IMR-90 (cell line): ENCODE measurements at regions not wholly inside any gene's neighbourhood (a gene's known extent, or its start where the extent isn't known, plus 50 kb on each side); places are given as distances from the start of the nearest gene placed in this dataset.

Experiments used
- ATAC-seq: fragments of 200-7000 bp; cut with Tn5 transposase; 2 replicates; pipeline ENCODE4 v1.9.1; 2020; ENCODE audit warnings: low read depth, mild to moderate bottlenecking, moderate library complexity
- BruUV-seq: library from RNA; stranded (reverse); fragments of 400-500 nt; replicated peaks from 2 replicates; lab custom pipeline; 2021; lab: Mats Ljungman, UMichigan
- CTCF ChIA-PET: fragments of 300-600 bp; formaldehyde crosslinking; extraction: SDS; loops from one replicate; lab custom pipeline; 2021; ENCODE audit warnings: antibody characterized with exemption; lab: Yijun Ruan, JAX
- POLR2A ChIA-PET: fragments of 300-600 bp; sonication (Branson Sonifier 250); formaldehyde crosslinking; loops from one replicate; lab custom pipeline; 2022; ENCODE audit warnings: antibody characterized with exemption; ENCODE audit not compliant: unreplicated experiment; lab: Charles Lee
- DNase-seq: peaks from one replicate; pipeline ENCODE4 v3.0.0; 2013
- H2AFZ ChIP-seq: replicated peaks from 2 replicates; pipeline ENCODE3; 2013; ENCODE audit warnings: low read length, mild to moderate bottlenecking; ENCODE audit not compliant: poor library complexity
- H2AK5ac ChIP-seq: 2 replicates; pipeline ENCODE4 v1.6.1; 2013; ENCODE audit warnings: low read depth, low read length, inconsistent platforms
- H2AK9ac ChIP-seq: replicated peaks from 2 replicates; pipeline ENCODE3; 2013; ENCODE audit warnings: mild to moderate bottlenecking, low read depth, low read length, moderate library complexity; ENCODE audit not compliant: poor library complexity
- H2BK120ac ChIP-seq: 2 replicates; pipeline ENCODE4 v1.6.1; 2013; ENCODE audit warnings: low read depth, low read length, inconsistent platforms
- H2BK15ac ChIP-seq: 3 replicates; pipeline ENCODE4 v1.6.1; 2013; ENCODE audit warnings: low read depth, low read length, inconsistent platforms
- H2BK20ac ChIP-seq: 2 replicates; pipeline ENCODE4 v1.6.1; 2013; ENCODE audit warnings: low read depth, mild to moderate bottlenecking, inconsistent platforms, low read length, moderate library complexity
- H2BK5ac ChIP-seq: 2 replicates; pipeline ENCODE4 v1.6.1; 2013; ENCODE audit warnings: mild to moderate bottlenecking, low read depth, low read length, inconsistent platforms; ENCODE audit not compliant: poor library complexity, severe bottlenecking
- H3K14ac ChIP-seq: replicated peaks from 2 replicates; pipeline ENCODE4 v1.6.1; 2013; ENCODE audit warnings: low read depth, low read length, inconsistent platforms
- H3K18ac ChIP-seq: 2 replicates; pipeline ENCODE4 v1.6.1; 2013; ENCODE audit warnings: low read depth, low read length, control low read depth
- H3K23ac ChIP-seq: 2 replicates; pipeline ENCODE4 v1.6.1; 2013; ENCODE audit warnings: low read depth, low read length, inconsistent platforms
- H3K27ac ChIP-seq: 2 replicates; pipeline ENCODE4 v1.5.1; 2013; ENCODE audit warnings: mild to moderate bottlenecking, control low read depth, low read length; ENCODE audit not compliant: insufficient read depth
- H3K27me3 ChIP-seq: 2 replicates; pipeline ENCODE4 v1.6.1; 2013; ENCODE audit warnings: low read length; ENCODE audit not compliant: control insufficient read depth, insufficient read depth
- H3K36me3 ChIP-seq: 2 replicates; pipeline ENCODE4 v1.6.1; 2013; ENCODE audit warnings: low read length, mixed read lengths; ENCODE audit not compliant: control insufficient read depth, insufficient read depth
- H3K4ac ChIP-seq: 2 replicates; pipeline ENCODE4 v1.6.1; 2013; ENCODE audit warnings: low read depth, low read length, inconsistent platforms
- H3K4me1 ChIP-seq: 2 replicates; pipeline ENCODE4 v1.6.1; 2013; ENCODE audit warnings: low read length, mixed read lengths; ENCODE audit not compliant: control insufficient read depth, insufficient read depth
- H3K4me2 ChIP-seq: 2 replicates; pipeline ENCODE4 v1.6.1; 2013; ENCODE audit warnings: low read depth, mild to moderate bottlenecking, control low read depth, low read length, moderate library complexity
- H3K4me3 ChIP-seq: 2 replicates; pipeline ENCODE4 v1.5.1; 2013; ENCODE audit warnings: low read depth, mild to moderate bottlenecking, control low read depth, low read length, moderate library complexity; ENCODE audit not compliant: insufficient read depth
- H3K56ac ChIP-seq: 2 replicates; pipeline ENCODE4 v1.6.1; 2013; ENCODE audit warnings: low read length, inconsistent platforms; ENCODE audit not compliant: insufficient read depth; ENCODE audit errors: extremely low read depth
- H3K79me1 ChIP-seq, 2 experiments: 2 replicates each; pipeline ENCODE4 v1.6.1; 2013; ENCODE audit warnings: low read length in 2 of 2, inconsistent platforms in 1 of 2, low read depth in 1 of 2
- H3K9ac ChIP-seq: 2 replicates; pipeline ENCODE4 v1.6.1; 2013; ENCODE audit warnings: low read depth, low read length, control low read depth
- H3K9me1 ChIP-seq: 2 replicates; pipeline ENCODE4 v1.6.1; 2013; ENCODE audit warnings: low read length, inconsistent platforms; ENCODE audit not compliant: insufficient read depth
- H3K9me3 ChIP-seq: 2 replicates; pipeline ENCODE4 v1.6.1; 2013; ENCODE audit warnings: low read length; ENCODE audit not compliant: control insufficient read depth, insufficient read depth
- H4K20me1 ChIP-seq: 2 replicates; pipeline ENCODE4 v1.6.1; 2013; ENCODE audit warnings: low read length, inconsistent platforms; ENCODE audit not compliant: insufficient read depth
- H4K5ac ChIP-seq: 2 replicates; pipeline ENCODE4 v1.6.1; 2013; ENCODE audit warnings: mild to moderate bottlenecking, low read depth, low read length, control low read depth
- H4K8ac ChIP-seq, 2 experiments: 2 replicates each; pipeline ENCODE4 v1.6.1; 2013; ENCODE audit warnings: low read depth in 2 of 2, low read length in 2 of 2, control low read depth in 1 of 2, inconsistent platforms in 1 of 2
- H4K91ac ChIP-seq: 2 replicates; pipeline ENCODE4 v1.6.1; 2013; ENCODE audit warnings: low read depth, low read length, inconsistent platforms; ENCODE audit not compliant: insufficient read depth
- BHLHE40 ChIP-seq: fragments of 150-350 bp; IDR thresholded peaks from 2 replicates; pipeline ENCODE4 v1.6.1; 2016; ENCODE audit warnings: mild to moderate bottlenecking, low read depth, low read length
- CEBPB ChIP-seq: IDR thresholded peaks from 2 replicates; pipeline ENCODE4 v1.6.1; 2012; ENCODE audit warnings: low read depth, low read length, improper control_type of control experiment
- CHD1 ChIP-seq: IDR thresholded peaks from 2 replicates; pipeline ENCODE4 v1.6.1; 2012; ENCODE audit warnings: low read depth, low read length, improper control_type of control experiment
- FOS ChIP-seq: fragments of 150-350 bp; IDR thresholded peaks from 2 replicates; pipeline ENCODE4 v1.6.1; 2016; ENCODE audit warnings: low read depth, low read length
- MAFK ChIP-seq: IDR thresholded peaks from 2 replicates; pipeline ENCODE4 v1.6.1; 2012; ENCODE audit warnings: low read depth, low read length, improper control_type of control experiment
- MAZ ChIP-seq: IDR thresholded peaks from 2 replicates; pipeline ENCODE4 v1.6.1; 2012; ENCODE audit warnings: low read depth, mild to moderate bottlenecking, low read length, improper control_type of control experiment, moderate library complexity, borderline replicate concordance
- MXI1 ChIP-seq: IDR thresholded peaks from 2 replicates; pipeline ENCODE4 v1.6.1; 2012; ENCODE audit warnings: low read depth, mild to moderate bottlenecking, low read length, moderate library complexity, borderline replicate concordance
- NFE2L2 ChIP-seq: fragments of 150-350 bp; IDR thresholded peaks from 2 replicates; pipeline ENCODE4 v1.6.1; 2016; ENCODE audit warnings: low read depth, mild to moderate bottlenecking, low read length
- POLR2A ChIP-seq: IDR thresholded peaks from 2 replicates; pipeline ENCODE4 v1.6.1; 2012; ENCODE audit warnings: mild to moderate bottlenecking, low read depth, low read length
- RAD21 ChIP-seq: IDR thresholded peaks from 2 replicates; pipeline ENCODE4 v1.6.1; 2012; ENCODE audit warnings: low read length, improper control_type of control experiment
- RCOR1 ChIP-seq: IDR thresholded peaks from 2 replicates; pipeline ENCODE4 v1.6.1; 2012; ENCODE audit warnings: mild to moderate bottlenecking, low read length, improper control_type of control experiment; ENCODE audit not compliant: insufficient replicate concordance
- RFX5 ChIP-seq: IDR thresholded peaks from 2 replicates; pipeline ENCODE4 v1.8.0; 2012; ENCODE audit warnings: low read depth, mild to moderate bottlenecking, low read length, moderate library complexity
- SMC3 ChIP-seq: fragments of 150-350 bp; IDR thresholded peaks from 2 replicates; pipeline ENCODE4 v1.6.1; 2016; ENCODE audit warnings: low read depth, mild to moderate bottlenecking, antibody characterized with exemption, low read length, moderate library complexity
- WGBS, 2 experiments: methylation state at CpG; one replicate each; pipeline versions ENCODE4 v1.1.5 to v1.1.7; 2013; ENCODE audit warnings: missing lambda C conversion rate in 2 of 2; ENCODE audit not compliant: insufficient read length in 1 of 2; ENCODE audit errors: extremely low coverage in 2 of 2; 5-methylcytosine and 5-hydroxymethylcytosine counted together
- dilution Hi-C: fragments of 300-500 bp; cut with HindIII; formaldehyde crosslinking; loops from one replicate; pipeline ENCODE4 v1.14.3; 2018; ENCODE audit warnings: low sequenced_read_pairs; ENCODE audit not compliant: unreplicated experiment
- in situ Hi-C: fragments of 300-500 bp; cut with MboI; formaldehyde crosslinking; loops from 3 replicates; pipeline ENCODE4 v1.14.3; 2019; ENCODE audit warnings: low sequenced_read_pairs, inconsistent platforms, mixed read lengths
- intact Hi-C: fragments of 100-400 bp; cut with micrococcal nuclease; formaldehyde crosslinking; loops from 2 replicates; pipeline ENCODE4 v1.10.0; 2022
- TF ChIP-seq, protein P1 (sequence below): conservative IDR thresholded peaks from 2 replicates; pipeline ENCODE4 v1.5.1; 2012; ENCODE audit warnings: mild to moderate bottlenecking, low read depth, low read length, improper control_type of control experiment
- TF ChIP-seq, protein P2 (sequence below): fragments of 150-350 bp; IDR thresholded peaks from 2 replicates; pipeline ENCODE4 v1.6.1; 2016; ENCODE audit warnings: low read depth, mild to moderate bottlenecking, low read length, moderate library complexity, borderline replicate concordance
- TF ChIP-seq, protein P3 (sequence below): fragments of 150-350 bp; IDR thresholded peaks from 2 replicates; pipeline ENCODE4 v1.6.1; 2017; ENCODE audit warnings: mild to moderate bottlenecking, antibody characterized with exemption, low read length, low read depth

DNA sequence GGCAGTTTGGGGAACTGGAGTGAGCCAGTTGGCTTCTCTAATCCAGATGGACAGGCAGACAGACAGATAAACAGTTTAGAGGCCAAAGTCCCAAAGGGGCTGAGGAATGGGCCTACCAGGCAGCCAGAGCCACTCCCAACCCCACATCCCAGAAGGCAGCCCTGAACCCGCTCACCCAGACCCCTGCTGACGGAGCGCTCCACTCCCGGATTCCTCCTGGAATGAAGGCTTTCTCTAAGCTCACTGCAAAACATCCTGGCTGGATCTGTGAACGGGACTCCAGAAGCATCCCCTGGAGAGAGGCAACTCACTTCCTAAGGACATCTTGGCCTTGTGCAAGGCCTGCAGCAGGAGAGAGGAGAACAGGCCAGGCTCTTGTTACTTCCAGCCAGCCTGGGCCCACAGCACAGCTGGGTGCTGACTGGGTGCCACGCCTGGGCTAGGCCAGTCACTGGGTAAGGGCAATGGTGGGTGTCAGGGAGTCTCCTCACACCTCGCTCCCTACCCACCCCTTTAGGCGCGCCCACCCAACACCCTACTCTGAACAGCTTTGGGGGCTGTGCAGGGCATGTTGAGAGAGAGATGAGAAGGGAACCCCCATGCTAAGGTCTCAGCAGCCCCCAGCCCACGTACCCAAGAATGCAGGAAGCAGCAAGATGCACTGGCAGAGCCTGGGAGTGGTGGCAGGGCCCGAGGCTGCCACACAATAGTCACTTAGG is 168.6 kb upstream of the ZMIZ1 start:
- H4K8ac ChIP-seq = no peak overlapping the region
- H3K4me2 ChIP-seq = no peak overlapping the region
- H2BK120ac ChIP-seq = no peak overlapping the region
- H4K20me1 ChIP-seq = no peaks in the 10 kb centered on the region; the same call in 1 of the 2 replicates
- no peak overlapping the region for H3K9ac ChIP-seq
- ATAC-seq = no peak
- no peak overlapping the region for H4K5ac ChIP-seq
- H4K91ac ChIP-seq = no peak overlapping the region
- no peak overlapping the region for H3K4me3 ChIP-seq
- intact Hi-C loops = no loop called here
- no peak overlapping the region for H3K23ac ChIP-seq
- ChIA-PET CTCF (no interaction called here), POLR2A (no interaction called here)
- H2AK5ac ChIP-seq = no peak overlapping the region
- no peak overlapping the region for H3K56ac ChIP-seq
- H2AFZ ChIP-seq = no peak overlapping the region
- dilution Hi-C loops = no loop called here
- H3K9me1 ChIP-seq = no peaks in the 10 kb centered on the region
- H2AK9ac ChIP-seq = no peak overlapping the region
- no peaks in the 10 kb centered on the region; the same call in 1 of the 2 replicates for H3K9me3 ChIP-seq
- no TSS peak for BruUV-seq
- no peak overlapping the region for H3K14ac ChIP-seq
- H3K79me1 ChIP-seq = no peaks in the 10 kb centered on the region
- in situ Hi-C loops = no loop called here
- no peak for DNase-seq
- no peak overlapping the region for H2BK15ac ChIP-seq
- H3K4ac ChIP-seq = no peak overlapping the region
- no peak overlapping the region for H2BK20ac ChIP-seq
- no peaks in the 10 kb centered on the region for H3K36me3 ChIP-seq
- no peaks in the 10 kb centered on the region for H3K4me1 ChIP-seq
- H3K27ac ChIP-seq = no peak overlapping the region
- H2BK5ac ChIP-seq = no peak overlapping the region
- no peak overlapping the region for H3K18ac ChIP-seq
- 100% methylated on average over 1 of the region's 11 CpGs; no CpG with 5 or more reads in 1 of the 2 experiments for WGBS, 2 experiments
- TF ChIP-seq MAFK (no peak), NFE2L2 (no peak), CEBPB (no peak), FOS (no peak), MAZ (no peak), SMC3 (no peak), RAD21 (no peak), RCOR1 (no peak), RFX5 (no peak), BHLHE40 (no peak), MXI1 (no peak), CHD1 (no peak), POLR2A (no peak)
- TF ChIP-seq, protein P1, sequence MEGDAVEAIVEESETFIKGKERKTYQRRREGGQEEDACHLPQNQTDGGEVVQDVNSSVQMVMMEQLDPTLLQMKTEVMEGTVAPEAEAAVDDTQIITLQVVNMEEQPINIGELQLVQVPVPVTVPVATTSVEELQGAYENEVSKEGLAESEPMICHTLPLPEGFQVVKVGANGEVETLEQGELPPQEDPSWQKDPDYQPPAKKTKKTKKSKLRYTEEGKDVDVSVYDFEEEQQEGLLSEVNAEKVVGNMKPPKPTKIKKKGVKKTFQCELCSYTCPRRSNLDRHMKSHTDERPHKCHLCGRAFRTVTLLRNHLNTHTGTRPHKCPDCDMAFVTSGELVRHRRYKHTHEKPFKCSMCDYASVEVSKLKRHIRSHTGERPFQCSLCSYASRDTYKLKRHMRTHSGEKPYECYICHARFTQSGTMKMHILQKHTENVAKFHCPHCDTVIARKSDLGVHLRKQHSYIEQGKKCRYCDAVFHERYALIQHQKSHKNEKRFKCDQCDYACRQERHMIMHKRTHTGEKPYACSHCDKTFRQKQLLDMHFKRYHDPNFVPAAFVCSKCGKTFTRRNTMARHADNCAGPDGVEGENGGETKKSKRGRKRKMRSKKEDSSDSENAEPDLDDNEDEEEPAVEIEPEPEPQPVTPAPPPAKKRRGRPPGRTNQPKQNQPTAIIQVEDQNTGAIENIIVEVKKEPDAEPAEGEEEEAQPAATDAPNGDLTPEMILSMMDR = no peak
- TF ChIP-seq, protein P2, sequence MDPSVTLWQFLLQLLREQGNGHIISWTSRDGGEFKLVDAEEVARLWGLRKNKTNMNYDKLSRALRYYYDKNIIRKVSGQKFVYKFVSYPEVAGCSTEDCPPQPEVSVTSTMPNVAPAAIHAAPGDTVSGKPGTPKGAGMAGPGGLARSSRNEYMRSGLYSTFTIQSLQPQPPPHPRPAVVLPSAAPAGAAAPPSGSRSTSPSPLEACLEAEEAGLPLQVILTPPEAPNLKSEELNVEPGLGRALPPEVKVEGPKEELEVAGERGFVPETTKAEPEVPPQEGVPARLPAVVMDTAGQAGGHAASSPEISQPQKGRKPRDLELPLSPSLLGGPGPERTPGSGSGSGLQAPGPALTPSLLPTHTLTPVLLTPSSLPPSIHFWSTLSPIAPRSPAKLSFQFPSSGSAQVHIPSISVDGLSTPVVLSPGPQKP = no peak
- TF ChIP-seq, protein P3, sequence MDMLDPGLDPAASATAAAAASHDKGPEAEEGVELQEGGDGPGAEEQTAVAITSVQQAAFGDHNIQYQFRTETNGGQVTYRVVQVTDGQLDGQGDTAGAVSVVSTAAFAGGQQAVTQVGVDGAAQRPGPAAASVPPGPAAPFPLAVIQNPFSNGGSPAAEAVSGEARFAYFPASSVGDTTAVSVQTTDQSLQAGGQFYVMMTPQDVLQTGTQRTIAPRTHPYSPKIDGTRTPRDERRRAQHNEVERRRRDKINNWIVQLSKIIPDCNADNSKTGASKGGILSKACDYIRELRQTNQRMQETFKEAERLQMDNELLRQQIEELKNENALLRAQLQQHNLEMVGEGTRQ = no peak
- H3K27me3 ChIP-seq = peaks cover 62% of the 10 kb centered on the region
